ENCODE measurements at regions not wholly inside any gene's neighbourhood (a gene's known extent, or its start where the extent isn't known, plus 50 kb on each side); places are given as distances from the start of the nearest gene placed in this dataset.

DNA sequence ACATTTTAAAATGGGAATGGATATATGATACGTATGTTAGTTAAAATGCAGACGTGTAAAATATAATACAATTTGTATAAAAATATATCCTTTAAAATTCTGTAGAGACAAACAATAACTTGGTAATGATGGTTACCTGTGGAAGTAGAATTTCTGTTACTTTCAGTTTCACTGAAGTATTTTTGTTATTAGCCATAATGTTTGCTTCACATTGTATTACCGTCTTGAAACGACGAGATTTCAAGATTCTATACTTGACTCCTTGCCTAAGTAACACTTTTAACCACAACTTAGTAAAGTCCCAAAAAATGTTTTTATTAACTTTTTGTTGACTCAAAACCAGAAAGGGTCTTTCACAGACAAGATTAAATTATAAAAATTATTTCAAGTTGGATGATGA lies 488.3 kb upstream of the VRK2 start:
- Histone ChIP-seq H3K27ac (no peak overlapping the region), H3K36me3 (no peaks in the 10 kb centered on the region), H3K4me3 (no peak overlapping the region), H3K9me3 (no peaks in the 10 kb centered on the region), H3K27me3 (no peaks in the 10 kb centered on the region), H3K4me1 (no peaks in the 10 kb centered on the region)
- 89 to 93% methylated on average over 5 of the region's 5 CpGs for WGBS, 2 donors (ENCODE audit: low coverage in 1 of 2)
- TF ChIP-seq CTCF (IDR thresholded peaks at IDR 0.05) = no peak
- no peak for TF ChIP-seq POLR2AphosphoS5 (IDR thresholded peaks at IDR 0.05)
- TF ChIP-seq EP300 (IDR thresholded peaks at IDR 0.05) = no peak
- TF ChIP-seq POLR2A (IDR thresholded peaks at IDR 0.05) = no peak
- no peak for ATAC-seq

DNA sequence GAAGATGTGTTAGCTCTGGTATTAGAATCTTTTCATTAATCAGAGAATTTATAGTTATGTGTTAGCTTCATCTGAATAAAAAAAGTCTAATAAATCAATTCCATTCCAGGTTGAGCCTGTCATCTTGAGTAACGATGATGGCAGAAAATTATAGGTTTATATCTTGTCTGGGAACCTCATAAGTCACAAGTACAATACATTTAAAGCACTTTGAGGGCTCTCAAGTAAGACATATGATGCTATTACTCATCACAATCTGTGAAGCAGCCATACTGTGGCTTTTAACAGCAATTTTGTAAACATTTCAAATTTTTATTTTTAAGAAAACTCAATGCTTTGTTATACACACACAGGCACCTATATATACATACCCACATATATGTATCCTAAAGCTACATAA lies 484.1 kb upstream of the VRK2 start:
- WGBS, 2 donors (ENCODE audit: low coverage in 1 of 2) = 45 to 79% methylated on average over 1 of the region's 1 CpG
- no peaks in the 10 kb centered on the region for H3K36me3 ChIP-seq
- no peak for ATAC-seq
- H3K9me3 ChIP-seq = no peaks in the 10 kb centered on the region
- no peak overlapping the region for H3K4me3 ChIP-seq
- H3K27ac ChIP-seq = no peak overlapping the region
- H3K27me3 ChIP-seq = no peaks in the 10 kb centered on the region
- no peak for TF ChIP-seq POLR2AphosphoS5 (IDR thresholded peaks at IDR 0.05)
- no peak for TF ChIP-seq EP300 (IDR thresholded peaks at IDR 0.05)
- no peak for TF ChIP-seq POLR2A (IDR thresholded peaks at IDR 0.05)
- no peak for TF ChIP-seq CTCF (IDR thresholded peaks at IDR 0.05)
- no peaks in the 10 kb centered on the region for H3K4me1 ChIP-seq

- no peaks in the 10 kb centered on the region for H3K27me3 ChIP-seq
- WGBS, 2 donors (ENCODE audit: low coverage in 1 of 2) = 55 to 70% methylated on average over 3 of the region's 3 CpGs
- TF ChIP-seq CTCF (IDR thresholded peaks at IDR 0.05) (no peak), POLR2A (IDR thresholded peaks at IDR 0.05) (no peak), EP300 (IDR thresholded peaks at IDR 0.05) (no peak), POLR2AphosphoS5 (IDR thresholded peaks at IDR 0.05) (no peak)
- H3K9me3 ChIP-seq = no peaks in the 10 kb centered on the region
- H3K36me3 ChIP-seq = no peaks in the 10 kb centered on the region
- ATAC-seq = no peak
- no peak overlapping the region for H3K27ac ChIP-seq
- no peak overlapping the region for H3K4me3 ChIP-seq
- H3K4me1 ChIP-seq = no peaks in the 10 kb centered on the region
These were observed 483.6 kb upstream of the VRK2 start for GRCh38 chr2:57563015-57563414.

GRCh38 chr2:57567245-57567644 lies 479.4 kb upstream of the VRK2 start:
- Histone ChIP-seq H3K27me3 (no peaks in the 10 kb centered on the region), H3K36me3 (no peaks in the 10 kb centered on the region), H3K27ac (no peak overlapping the region), H3K4me3 (no peak overlapping the region), H3K4me1 (no peaks in the 10 kb centered on the region), H3K9me3 (no peaks in the 10 kb centered on the region)
- no peak for TF ChIP-seq POLR2A (IDR thresholded peaks at IDR 0.05)
- ATAC-seq = no peak

GRCh38 chr2:57569396-57569795 lies 477.2 kb upstream of the VRK2 start:
- no peak for ATAC-seq
- Histone ChIP-seq H3K27ac (no peak overlapping the region), H3K9me3 (no peaks in the 10 kb centered on the region), H3K27me3 (no peaks in the 10 kb centered on the region), H3K36me3 (no peaks in the 10 kb centered on the region), H3K4me1 (no peaks in the 10 kb centered on the region), H3K4me3 (no peak overlapping the region)
- no peak for TF ChIP-seq CTCF (IDR thresholded peaks at IDR 0.05)
- no peak for TF ChIP-seq POLR2AphosphoS5 (IDR thresholded peaks at IDR 0.05)
- no peak for TF ChIP-seq POLR2A (IDR thresholded peaks at IDR 0.05)
- TF ChIP-seq EP300 (IDR thresholded peaks at IDR 0.05) = no peak

GRCh38 chr2:57570961-57571360 lies 475.6 kb upstream of the VRK2 start:
- 83 to 91% methylated on average over 2 of the region's 2 CpGs for WGBS, 2 donors (ENCODE audit: low coverage in 1 of 2)
- TF ChIP-seq POLR2AphosphoS5 (IDR thresholded peaks at IDR 0.05) = no peak
- TF ChIP-seq EP300 (IDR thresholded peaks at IDR 0.05) = no peak
- no peak for TF ChIP-seq POLR2A (IDR thresholded peaks at IDR 0.05)
- TF ChIP-seq CTCF (IDR thresholded peaks at IDR 0.05) = no peak
- no peaks in the 10 kb centered on the region for H3K36me3 ChIP-seq
- no peaks in the 10 kb centered on the region for H3K4me1 ChIP-seq
- H3K4me3 ChIP-seq = no peak overlapping the region
- H3K27ac ChIP-seq = no peak overlapping the region
- ATAC-seq = no peak
- no peaks in the 10 kb centered on the region for H3K9me3 ChIP-seq
- no peaks in the 10 kb centered on the region for H3K27me3 ChIP-seq
